ENCODE measurements at regions not wholly inside any gene's neighbourhood (a gene's known extent, or its start where the extent isn't known, plus 50 kb on each side); places are given as distances from the start of the nearest gene placed in this dataset.

GRCh38 chr3:106013971-106014370 lies 145.2 kb upstream of the CBLB start:
- Histone ChIP-seq H3K9me2 (replicated peaks; ENCODE audit: insufficient read depth, low read length) (no peaks in the 10 kb centered on the region), H4K20me1 (ENCODE audit: insufficient read depth, low read depth, low read length) (no peaks in the 10 kb centered on the region), H3K27me3 (ENCODE audit: low read length) (no peaks in the 10 kb centered on the region), H3K36me3 (ENCODE audit: insufficient read depth, low read length) (no peaks in the 10 kb centered on the region), H3K9ac (ENCODE audit: low read length) (no peak overlapping the region), H2AFZ (ENCODE audit: low read length) (0 out of 2 replicates have a peak overlapping the region, but pooled peaks have one; percentile 4), H3K4me2 (ENCODE audit: low read depth, low read length, poor library complexity, severe bottlenecking) (no peak overlapping the region), H3K4me1 (ENCODE audit: low read length) (peaks cover 6% of the 10 kb centered on the region), H3K27ac (ENCODE audit: low read length) (no peak overlapping the region), H3K4me3 (ENCODE audit: low read length) (no peak overlapping the region), H3K79me2 (ENCODE audit: low read length) (no peaks in the 10 kb centered on the region), H3K9me3 (ENCODE audit: low read length) (no peaks in the 10 kb centered on the region)
- no peak for DNase-seq

- Histone ChIP-seq H3K4me1 (ENCODE audit: low read length) (peaks cover 6% of the 10 kb centered on the region), H2AFZ (ENCODE audit: low read length) (peak overlapping the region; percentile 4; the same call in 1 of the 2 replicates), H3K9me3 (ENCODE audit: low read length) (no peaks in the 10 kb centered on the region), H3K79me2 (ENCODE audit: low read length) (no peaks in the 10 kb centered on the region), H3K9ac (ENCODE audit: low read length) (no peak overlapping the region), H3K4me2 (ENCODE audit: low read depth, low read length, poor library complexity, severe bottlenecking) (no peak overlapping the region), H3K27ac (ENCODE audit: low read length) (no peak overlapping the region), H3K9me2 (replicated peaks; ENCODE audit: insufficient read depth, low read length) (no peaks in the 10 kb centered on the region), H3K36me3 (ENCODE audit: insufficient read depth, low read length) (no peaks in the 10 kb centered on the region), H3K4me3 (ENCODE audit: low read length) (no peak overlapping the region), H4K20me1 (ENCODE audit: insufficient read depth, low read depth, low read length) (no peaks in the 10 kb centered on the region), H3K27me3 (ENCODE audit: low read length) (no peaks in the 10 kb centered on the region)
- DNase-seq = no peak
Observed at GRCh38 chr3:106014518-106014917, 145.7 kb upstream of the CBLB start.

GRCh38 chr3:106014971-106015370 lies 146.2 kb upstream of the CBLB start:
- Histone ChIP-seq H2AFZ (ENCODE audit: low read length) (peak overlapping the region; percentile 4; the same call in 1 of the 2 replicates), H3K36me3 (ENCODE audit: insufficient read depth, low read length) (no peaks in the 10 kb centered on the region), H3K79me2 (ENCODE audit: low read length) (no peaks in the 10 kb centered on the region), H4K20me1 (ENCODE audit: insufficient read depth, low read depth, low read length) (no peaks in the 10 kb centered on the region), H3K4me2 (ENCODE audit: low read depth, low read length, poor library complexity, severe bottlenecking) (no peak overlapping the region), H3K4me1 (ENCODE audit: low read length) (peaks cover 6% of the 10 kb centered on the region), H3K4me3 (ENCODE audit: low read length) (no peak overlapping the region), H3K9me2 (replicated peaks; ENCODE audit: insufficient read depth, low read length) (no peaks in the 10 kb centered on the region), H3K9me3 (ENCODE audit: low read length) (no peaks in the 10 kb centered on the region), H3K9ac (ENCODE audit: low read length) (no peak overlapping the region), H3K27me3 (ENCODE audit: low read length) (no peaks in the 10 kb centered on the region), H3K27ac (ENCODE audit: low read length) (no peak overlapping the region)
- DNase-seq = no peak

- DNase-seq = no peak
- Histone ChIP-seq H3K4me1 (ENCODE audit: low read length) (peaks cover 6% of the 10 kb centered on the region), H3K9me3 (ENCODE audit: low read length) (no peaks in the 10 kb centered on the region), H3K79me2 (ENCODE audit: low read length) (no peaks in the 10 kb centered on the region), H3K36me3 (ENCODE audit: insufficient read depth, low read length) (no peaks in the 10 kb centered on the region), H3K9me2 (replicated peaks; ENCODE audit: insufficient read depth, low read length) (no peaks in the 10 kb centered on the region), H4K20me1 (ENCODE audit: insufficient read depth, low read depth, low read length) (no peaks in the 10 kb centered on the region), H2AFZ (ENCODE audit: low read length) (no peak overlapping the region), H3K9ac (ENCODE audit: low read length) (no peak overlapping the region), H3K27ac (ENCODE audit: low read length) (no peak overlapping the region), H3K27me3 (ENCODE audit: low read length) (no peaks in the 10 kb centered on the region), H3K4me3 (ENCODE audit: low read length) (no peak overlapping the region), H3K4me2 (ENCODE audit: low read depth, low read length, poor library complexity, severe bottlenecking) (no peak overlapping the region)
Observed at GRCh38 chr3:106018102-106018501, 149.3 kb upstream of the CBLB start.

GRCh38 chr3:106018929-106019550 lies 150.2 kb upstream of the CBLB start:
- no peak overlapping the region for H3K4me3 ChIP-seq (ENCODE audit: low read length)
- H3K4me2 ChIP-seq (ENCODE audit: low read depth, low read length, poor library complexity, severe bottlenecking) = no peak overlapping the region
- no peak overlapping the region for H3K9ac ChIP-seq (ENCODE audit: low read length)
- H4K20me1 ChIP-seq (ENCODE audit: insufficient read depth, low read depth, low read length) = no peaks in the 10 kb centered on the region
- DNase-seq = no peak
- no peak overlapping the region for H2AFZ ChIP-seq (ENCODE audit: low read length)
- no peaks in the 10 kb centered on the region for H3K9me3 ChIP-seq (ENCODE audit: low read length)
- no peaks in the 10 kb centered on the region for H3K79me2 ChIP-seq (ENCODE audit: low read length)
- no peaks in the 10 kb centered on the region for H3K27me3 ChIP-seq (ENCODE audit: low read length)
- H3K27ac ChIP-seq (ENCODE audit: low read length) = no peak overlapping the region
- no peaks in the 10 kb centered on the region for H3K9me2 ChIP-seq (replicated peaks; ENCODE audit: insufficient read depth, low read length)
- H3K36me3 ChIP-seq (ENCODE audit: insufficient read depth, low read length) = no peaks in the 10 kb centered on the region
- H3K4me1 ChIP-seq (ENCODE audit: low read length) = peaks cover 6% of the 10 kb centered on the region

GRCh38 chr3:106022913-106023312 lies 154.1 kb upstream of the CBLB start:
- no peaks in the 10 kb centered on the region for H3K27me3 ChIP-seq (ENCODE audit: low read length)
- H4K20me1 ChIP-seq (ENCODE audit: insufficient read depth, low read depth, low read length) = no peaks in the 10 kb centered on the region
- no peaks in the 10 kb centered on the region for H3K9me2 ChIP-seq (replicated peaks; ENCODE audit: insufficient read depth, low read length)
- no peak for DNase-seq
- H3K9me3 ChIP-seq (ENCODE audit: low read length) = no peaks in the 10 kb centered on the region
- no peaks in the 10 kb centered on the region for H3K4me1 ChIP-seq (ENCODE audit: low read length)
- H2AFZ ChIP-seq (ENCODE audit: low read length) = no peak overlapping the region
- H3K9ac ChIP-seq (ENCODE audit: low read length) = no peak overlapping the region
- H3K27ac ChIP-seq (ENCODE audit: low read length) = no peak overlapping the region
- no peaks in the 10 kb centered on the region for H3K79me2 ChIP-seq (ENCODE audit: low read length)
- H3K36me3 ChIP-seq (ENCODE audit: insufficient read depth, low read length) = no peaks in the 10 kb centered on the region
- no peak overlapping the region for H3K4me3 ChIP-seq (ENCODE audit: low read length)
- H3K4me2 ChIP-seq (ENCODE audit: low read depth, low read length, poor library complexity, severe bottlenecking) = no peak overlapping the region

GRCh38 chr3:106025151-106025722 lies 156.4 kb upstream of the CBLB start:
- Histone ChIP-seq H2AFZ (ENCODE audit: low read length) (no peak overlapping the region), H3K79me2 (ENCODE audit: low read length) (no peaks in the 10 kb centered on the region), H3K36me3 (ENCODE audit: insufficient read depth, low read length) (no peaks in the 10 kb centered on the region)

GRCh38 chr3:106029954-106030626 lies 161.3 kb upstream of the CBLB start:
- no peak for DNase-seq
- Histone ChIP-seq H2AFZ (ENCODE audit: low read length) (no peak overlapping the region), H3K9ac (ENCODE audit: low read length) (no peak overlapping the region), H3K9me3 (ENCODE audit: low read length) (no peaks in the 10 kb centered on the region), H3K4me1 (ENCODE audit: low read length) (no peaks in the 10 kb centered on the region), H4K20me1 (ENCODE audit: insufficient read depth, low read depth, low read length) (no peaks in the 10 kb centered on the region), H3K79me2 (ENCODE audit: low read length) (no peaks in the 10 kb centered on the region), H3K36me3 (ENCODE audit: insufficient read depth, low read length) (no peaks in the 10 kb centered on the region), H3K4me3 (ENCODE audit: low read length) (no peak overlapping the region), H3K27me3 (ENCODE audit: low read length) (no peaks in the 10 kb centered on the region), H3K4me2 (ENCODE audit: low read depth, low read length, poor library complexity, severe bottlenecking) (no peak overlapping the region), H3K27ac (ENCODE audit: low read length) (no peak overlapping the region), H3K9me2 (replicated peaks; ENCODE audit: insufficient read depth, low read length) (no peaks in the 10 kb centered on the region)

More at GRCh38 chr3:106025151-106025722, 156.4 kb upstream of the CBLB start:
- Histone ChIP-seq H4K20me1 (ENCODE audit: insufficient read depth, low read depth, low read length) (no peaks in the 10 kb centered on the region), H3K9me3 (ENCODE audit: low read length) (no peaks in the 10 kb centered on the region), H3K27me3 (ENCODE audit: low read length) (no peaks in the 10 kb centered on the region), H3K4me1 (ENCODE audit: low read length) (no peaks in the 10 kb centered on the region), H3K9ac (ENCODE audit: low read length) (no peak overlapping the region), H3K4me3 (ENCODE audit: low read length) (no peak overlapping the region), H3K27ac (ENCODE audit: low read length) (no peak overlapping the region), H3K9me2 (replicated peaks; ENCODE audit: insufficient read depth, low read length) (no peaks in the 10 kb centered on the region), H3K4me2 (ENCODE audit: low read depth, low read length, poor library complexity, severe bottlenecking) (no peak overlapping the region)
- DNase-seq = no peak

Measured in Karpas-422 (cell line).